OCI-LY7 (cell line): ENCODE measurements at regions not wholly inside any gene's neighbourhood (a gene's known extent, or its start where the extent isn't known, plus 50 kb on each side); places are given as distances from the start of the nearest gene placed in this dataset.

Experiments used
- BruUV-seq: library from RNA; stranded (reverse); fragments of 400-500 nt; replicated peaks from 2 replicates; lab custom pipeline; 2021; lab: Mats Ljungman, UMichigan
- CTCF ChIA-PET: fragments of 300-600 bp; sonication (Branson Sonifier 250); formaldehyde crosslinking; loops from one replicate; lab custom pipeline; 2022; ENCODE audit warnings: antibody characterized with exemption; ENCODE audit not compliant: unreplicated experiment; lab: Charles Lee
- POLR2A ChIA-PET: fragments of 300-600 bp; sonication (Branson Sonifier 250); formaldehyde crosslinking; loops from one replicate; lab custom pipeline; 2022; ENCODE audit warnings: antibody characterized with exemption; lab: Charles Lee
- DNase-seq: peaks from one replicate; pipeline ENCODE4 v3.0.0-alpha.2; 2015; ENCODE audit warnings: low spot score
- H2AFZ ChIP-seq: fragments of 200-600 bp; sonication (generic), shearing (Covaris generic); 2 replicates; pipeline ENCODE4 v1.6.1; 2014; ENCODE audit warnings: mild to moderate bottlenecking, antibody characterized with exemption, low read length, moderate library complexity
- H3K27ac ChIP-seq: fragments of 200-600 bp; sonication (generic); 2 replicates; pipeline ENCODE4 v1.5.1; 2014; ENCODE audit warnings: mixed run types, low read depth, mild to moderate bottlenecking, moderate library complexity, low read length, inconsistent platforms; ENCODE audit not compliant: poor library complexity, severe bottlenecking
- H3K36me3 ChIP-seq: fragments of 200-600 bp; sonication (generic); 2 replicates; pipeline ENCODE4 v1.6.1; 2014; ENCODE audit warnings: mild to moderate bottlenecking, antibody characterized with exemption, low read length, moderate library complexity, mixed read lengths; ENCODE audit not compliant: insufficient read depth
- H3K4me1 ChIP-seq: fragments of 200-600 bp; sonication (generic); 2 replicates; pipeline ENCODE4 v1.5.1; 2014; ENCODE audit warnings: mild to moderate bottlenecking, low read length; ENCODE audit not compliant: insufficient read depth, poor library complexity, severe bottlenecking
- H3K4me2 ChIP-seq: fragments of 200-600 bp; sonication (generic); 2 replicates; pipeline ENCODE4 v1.6.1; 2014; ENCODE audit warnings: mild to moderate bottlenecking, low read length
- H3K4me3 ChIP-seq: fragments of 200-600 bp; sonication (generic); 2 replicates; pipeline ENCODE4 v1.5.1; 2014; ENCODE audit warnings: mild to moderate bottlenecking, low read depth, low read length; ENCODE audit not compliant: poor library complexity, severe bottlenecking
- H3K79me2 ChIP-seq: fragments of 200-600 bp; sonication (generic); 2 replicates; pipeline ENCODE4 v1.6.1; 2016; ENCODE audit warnings: low read depth, mild to moderate bottlenecking, low read length, moderate library complexity, mixed read lengths; ENCODE audit not compliant: insufficient read depth
- H3K9me2 ChIP-seq: fragments of 200-600 bp; sonication (generic); 2 replicates; pipeline ENCODE4 v1.6.1; 2016; ENCODE audit warnings: mild to moderate bottlenecking, low read length, mixed read lengths; ENCODE audit not compliant: insufficient read depth
- H3K9me3 ChIP-seq: fragments of 200-600 bp; sonication (generic); 2 replicates; pipeline ENCODE4 v1.6.1; 2014; ENCODE audit warnings: mild to moderate bottlenecking, mixed run types, low read length, mixed read lengths
- H4K20me1 ChIP-seq: fragments of 200-600 bp; sonication (generic); 2 replicates; pipeline ENCODE4 v1.6.1; 2014; ENCODE audit warnings: mild to moderate bottlenecking, antibody characterized with exemption, low read length, moderate library complexity, mixed read lengths; ENCODE audit not compliant: insufficient read depth
- CTCF ChIP-seq: fragments of 200-600 bp; sonication (generic); conservative IDR thresholded peaks from 2 replicates; pipeline ENCODE4 v1.5.1; 2014; ENCODE audit warnings: mild to moderate bottlenecking, antibody characterized with exemption, low read length, moderate library complexity, mixed read lengths
- EZH2phosphoT487 ChIP-seq: fragments of 200-600 bp; sonication (generic); IDR thresholded peaks from 2 replicates; pipeline ENCODE4 v1.6.1; 2018; ENCODE audit warnings: low read depth, borderline replicate concordance, mild to moderate bottlenecking, mixed run types, antibody characterized with exemption, low read length, moderate library complexity, mixed read lengths
- intact Hi-C: fragments of 100-400 bp; cut with micrococcal nuclease; formaldehyde crosslinking; loops from one replicate; pipeline ENCODE4 v1.10.0; 2022; ENCODE audit not compliant: unreplicated experiment

GRCh38 chr9:134525070-134525815 is 116.4 kb upstream of the COL5A1 start:
- H3K36me3 ChIP-seq = no peaks in the 10 kb centered on the region
- CTCF ChIA-PET = no interaction called here
- TF ChIP-seq CTCF = no peak
- TF ChIP-seq EZH2phosphoT487 = no peak
- DNase-seq = no peak
- intact Hi-C loops = no loop called here
- H4K20me1 ChIP-seq = no peaks in the 10 kb centered on the region
- H3K9me3 ChIP-seq = no peaks in the 10 kb centered on the region
- H3K79me2 ChIP-seq = no peaks in the 10 kb centered on the region
- no peak overlapping the region for H3K27ac ChIP-seq
- no peaks in the 10 kb centered on the region for H3K9me2 ChIP-seq
- H3K4me2 ChIP-seq = no peak overlapping the region
- POLR2A ChIA-PET = no interaction called here
- no TSS peak for BruUV-seq
- no peak overlapping the region for H2AFZ ChIP-seq
- no peak overlapping the region for H3K4me3 ChIP-seq
- no peaks in the 10 kb centered on the region for H3K4me1 ChIP-seq

- CTCF ChIA-PET = no interaction called here
These were observed 115.6 kb upstream of the COL5A1 start for GRCh38 chr9:134525841-134526583.

More at GRCh38 chr9:134525841-134526583, 115.6 kb upstream of the COL5A1 start:
- Histone ChIP-seq H2AFZ (no peak overlapping the region), H3K36me3 (no peaks in the 10 kb centered on the region), H4K20me1 (no peaks in the 10 kb centered on the region), H3K4me3 (no peak overlapping the region), H3K9me2 (no peaks in the 10 kb centered on the region), H3K79me2 (no peaks in the 10 kb centered on the region), H3K4me2 (no peak overlapping the region), H3K9me3 (no peaks in the 10 kb centered on the region), H3K27ac (no peak overlapping the region), H3K4me1 (no peaks in the 10 kb centered on the region)
- intact Hi-C loops = no loop called here
- POLR2A ChIA-PET = no interaction called here
- TF ChIP-seq CTCF (no peak), EZH2phosphoT487 (no peak)
- DNase-seq = no peak
- BruUV-seq = no TSS peak
